Fibroblast of skin of back (primary cell): ENCODE measurements at regions not wholly inside any gene's neighbourhood (a gene's known extent, or its start where the extent isn't known, plus 50 kb on each side); places are given as distances from the start of the nearest gene placed in this dataset.
"Not testable (repeated sequence)": the region's sequence is repeated elsewhere in the genome, so short reads cannot be mapped to it uniquely, and the experiment has no call there.

Experiments used
- DNase-seq: peaks from one replicate; pipeline ENCODE4 v3.0.0-alpha.2; 2013

- not testable (repeated sequence) for DNase-seq
Measured at GRCh38 chr12:31162896-31163560, 89.4 kb downstream of the DDX11 start.

- DNase-seq, result not testable (repeated sequence)
Measured at GRCh38 chr12:31174293-31174692, 100.6 kb downstream of the DDX11 start.

- not testable (repeated sequence) for DNase-seq
Measured at GRCh38 chr12:31177514-31177913, 103.9 kb downstream of the DDX11 start.

- not testable (repeated sequence) for DNase-seq
Measured at GRCh38 chr12:31178875-31179274, 105.2 kb downstream of the DDX11 start.

GRCh38 chr12:31179627-31180237 lies 106.1 kb downstream of the DDX11 start:
- DNase-seq, result not testable (repeated sequence)

GRCh38 chr12:31182571-31182970 lies 108.9 kb downstream of the DDX11 start:
- DNase-seq, result not testable (repeated sequence)

- DNase-seq, result not testable (repeated sequence)
Measured at GRCh38 chr12:31183107-31183506, 109.4 kb downstream of the DDX11 start.

- DNase-seq, result not testable (repeated sequence)
Measured at GRCh38 chr12:31183899-31184298, 110.2 kb downstream of the DDX11 start.

GRCh38 chr12:31184667-31185066 lies 111.0 kb downstream of the DDX11 start:
- not testable (repeated sequence) for DNase-seq

GRCh38 chr12:31192689-31193088 lies 119.0 kb downstream of the DDX11 start:
- not testable (repeated sequence) for DNase-seq

GRCh38 chr12:31195620-31196019 lies 122.0 kb downstream of the DDX11 start:
- not testable (repeated sequence) for DNase-seq

- not testable (repeated sequence) for DNase-seq
Measured at GRCh38 chr12:31199476-31199875, 125.8 kb downstream of the DDX11 start.

GRCh38 chr12:31201382-31201781 lies 124.6 kb downstream of the SINHCAF start:
- no peak for DNase-seq

- no peak for DNase-seq
Measured at GRCh38 chr12:31203261-31203660, 122.7 kb downstream of the SINHCAF start.

- DNase-seq, result peak; percentile 49
Measured at GRCh38 chr12:31205054-31205453, 120.9 kb downstream of the SINHCAF start.

- peak; percentile 46 for DNase-seq
Measured at GRCh38 chr12:31206038-31206670, 119.8 kb downstream of the SINHCAF start.

GRCh38 chr12:31207799-31208465 lies 118.0 kb downstream of the SINHCAF start:
- DNase-seq, result no peak

GRCh38 chr12:31210104-31210503 lies 115.8 kb downstream of the SINHCAF start:
- no peak for DNase-seq

- DNase-seq, result no peak
Measured at GRCh38 chr12:31210541-31210940, 115.4 kb downstream of the SINHCAF start.

GRCh38 chr12:31214626-31215517 lies 111.1 kb downstream of the SINHCAF start:
- DNase-seq, result no peak

- DNase-seq, result no peak
Measured at GRCh38 chr12:31215518-31216232, 110.3 kb downstream of the SINHCAF start.
